ENCODE measurements at regions not wholly inside any gene's neighbourhood (a gene's known extent, or its start where the extent isn't known, plus 50 kb on each side); places are given as distances from the start of the nearest gene placed in this dataset.

- Histone ChIP-seq H3K4me3 (no peak overlapping the region), H3K4me1 (no peaks in the 10 kb centered on the region), H3K27ac (no peak overlapping the region), H3K36me3 (no peaks in the 10 kb centered on the region), H3K9me3 (no peaks in the 10 kb centered on the region), H3K27me3 (peaks cover 0 to 5% (median 0%) of the 10 kb centered on the region in 3 donors)
- 59 to 70% (median 63%) methylated on average over 3 of the region's 3 CpGs for WGBS, 5 donors
- intact Hi-C loops (cut with DNase I; ENCODE audit: low total_unique reads) = no loop called here
- TF ChIP-seq POLR2AphosphoS5 (IDR thresholded peaks at IDR 0.05) (no peak), POLR2A (IDR thresholded peaks at IDR 0.05) (no peak), EP300 (IDR thresholded peaks at IDR 0.05) (no peak), CTCF (IDR thresholded peaks at IDR 0.05) (no peak)
- no peak for DNase-seq
Measured at GRCh38 chr18:35786365-35787042, 186.0 kb upstream of the RMP24 start.

DNA sequence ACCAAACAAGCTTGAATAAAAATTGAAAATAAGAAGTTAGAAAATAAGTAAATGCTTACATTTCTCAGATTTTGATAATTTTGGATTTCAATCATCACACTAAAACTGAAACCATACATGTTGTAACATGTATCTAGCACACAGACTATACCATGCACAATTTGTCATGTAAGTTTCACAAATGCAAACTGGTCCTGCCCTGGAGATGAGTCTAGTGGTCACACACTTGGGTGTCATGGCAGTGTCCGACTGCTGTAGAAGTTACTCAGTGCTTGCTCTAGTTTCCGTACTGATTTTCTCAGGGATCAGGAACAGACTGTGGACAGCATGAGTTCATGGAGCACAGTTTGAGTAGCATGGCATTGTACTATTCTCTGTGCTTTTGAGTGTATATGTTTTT, 182.9 kb upstream of the RMP24 start:
- DNase-seq = no peak
- no peaks in the 10 kb centered on the region for H3K4me1 ChIP-seq
- WGBS, 5 donors = 79 to 97% (median 93%) methylated on average over 2 of the region's 2 CpGs
- no peaks in the 10 kb centered on the region for H3K36me3 ChIP-seq
- H3K27ac ChIP-seq = no peak overlapping the region
- H3K9me3 ChIP-seq = no peaks in the 10 kb centered on the region
- TF ChIP-seq EP300 (IDR thresholded peaks at IDR 0.05) (no peak), POLR2A (IDR thresholded peaks at IDR 0.05) (no peak)
- H3K27me3 ChIP-seq = peaks cover 0 to 5% (median 0%) of the 10 kb centered on the region in 3 donors
- intact Hi-C loops (cut with DNase I; ENCODE audit: low total_unique reads) = no loop called here
- no peak overlapping the region for H3K4me3 ChIP-seq

DNA sequence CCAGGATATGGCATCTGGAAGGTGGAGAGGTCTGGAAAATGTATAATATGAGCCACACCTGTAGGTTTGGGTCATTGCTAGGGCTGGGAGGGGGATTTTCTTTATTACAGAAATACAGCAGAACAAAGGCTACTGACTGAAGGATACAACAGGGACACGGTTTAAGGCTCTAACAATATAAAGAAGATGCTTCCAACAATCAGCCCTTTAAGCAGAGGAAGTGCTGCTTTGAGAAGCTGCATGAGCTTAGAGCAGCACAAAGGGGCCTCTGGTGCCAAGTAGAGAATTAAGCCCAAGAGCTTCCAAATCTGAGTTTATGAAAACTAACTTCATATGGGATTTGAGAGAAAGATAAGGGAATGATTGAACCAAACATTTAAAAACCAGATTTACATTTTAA, 174.5 kb upstream of the RMP24 start:
- TF ChIP-seq POLR2AphosphoS5 (IDR thresholded peaks at IDR 0.05) (no peak), POLR2A (IDR thresholded peaks at IDR 0.05) (no peak), EP300 (IDR thresholded peaks at IDR 0.05) (no peak), CTCF (IDR thresholded peaks at IDR 0.05) (no peak)
- no peak overlapping the region for H3K27ac ChIP-seq
- no peaks in the 10 kb centered on the region for H3K4me1 ChIP-seq
- DNase-seq = no peak
- intact Hi-C loops (cut with DNase I; ENCODE audit: low total_unique reads) = no loop called here
- no peaks in the 10 kb centered on the region for H3K9me3 ChIP-seq
- no peaks in the 10 kb centered on the region for H3K27me3 ChIP-seq
- 14 to 33% (median 18%) methylated on average over 1 of the region's 1 CpG for WGBS, 5 donors
- no peak overlapping the region for H3K4me3 ChIP-seq
- H3K36me3 ChIP-seq = no peaks in the 10 kb centered on the region

GRCh38 chr18:35803551-35803950, 168.9 kb upstream of the RMP24 start:
- intact Hi-C loops (cut with DNase I; ENCODE audit: low total_unique reads) = no loop called here
- no peaks in the 10 kb centered on the region for H3K4me1 ChIP-seq

More at GRCh38 chr18:35803551-35803950, 168.9 kb upstream of the RMP24 start:
- Histone ChIP-seq H3K4me3 (no peak overlapping the region), H3K27ac (no peak overlapping the region), H3K27me3 (no peaks in the 10 kb centered on the region), H3K36me3 (no peaks in the 10 kb centered on the region), H3K9me3 (no peaks in the 10 kb centered on the region)
- TF ChIP-seq POLR2A (IDR thresholded peaks at IDR 0.05) = no peak
- TF ChIP-seq EP300 (IDR thresholded peaks at IDR 0.05) = no peak
- TF ChIP-seq CTCF (IDR thresholded peaks at IDR 0.05) = no peak
- TF ChIP-seq POLR2AphosphoS5 (IDR thresholded peaks at IDR 0.05) = no peak
- no peak for DNase-seq
- 24 to 53% (median 43%) methylated on average over 1 of the region's 1 CpG for WGBS, 5 donors
